ENCODE measurements at regions not wholly inside any gene's neighbourhood (a gene's known extent, or its start where the extent isn't known, plus 50 kb on each side); places are given as distances from the start of the nearest gene placed in this dataset.

GRCh38 chr6:14372734-14373489, 255.3 kb downstream of the CD83 start:
- no peak for TF ChIP-seq CTCF (IDR thresholded peaks at IDR 0.05; ENCODE audit: low read depth, low read length)
- H3K4me3 ChIP-seq (ENCODE audit: low read depth, low read length): no peak overlapping the region
- in situ Hi-C loops (cut with HindIII; ENCODE audit: low sequenced_read_pairs): no loop called here
- no peak for DNase-seq (ENCODE audit: low read depth, low spot score)

- H3K4me3 ChIP-seq (ENCODE audit: low read depth, low read length): no peak overlapping the region
- no peak for TF ChIP-seq CTCF (IDR thresholded peaks at IDR 0.05; ENCODE audit: low read depth, low read length)
- in situ Hi-C loops (cut with HindIII; ENCODE audit: low sequenced_read_pairs): no loop called here
- no peak for DNase-seq (ENCODE audit: low read depth, low spot score)
Measured at GRCh38 chr6:14373648-14374437, 256.3 kb downstream of the CD83 start.

GRCh38 chr6:14375930-14376329, 258.4 kb downstream of the CD83 start:
- no peak for DNase-seq (ENCODE audit: low read depth, low spot score)
- no peak overlapping the region for H3K4me3 ChIP-seq (ENCODE audit: low read depth, low read length)
- no peak for TF ChIP-seq CTCF (IDR thresholded peaks at IDR 0.05; ENCODE audit: low read depth, low read length)
- in situ Hi-C loops (cut with HindIII; ENCODE audit: low sequenced_read_pairs): no loop called here

- H3K4me3 ChIP-seq (ENCODE audit: low read depth, low read length): no peak overlapping the region
- no peak for TF ChIP-seq CTCF (IDR thresholded peaks at IDR 0.05; ENCODE audit: low read depth, low read length)
- in situ Hi-C loops (cut with HindIII; ENCODE audit: low sequenced_read_pairs): no loop called here
- DNase-seq (ENCODE audit: low read depth, low spot score): no peak
Measured at GRCh38 chr6:14379568-14379967, 262.0 kb downstream of the CD83 start.

GRCh38 chr6:14380086-14380820, 262.7 kb downstream of the CD83 start:
- in situ Hi-C loops (cut with HindIII; ENCODE audit: low sequenced_read_pairs): no loop called here
- TF ChIP-seq CTCF (IDR thresholded peaks at IDR 0.05; ENCODE audit: low read depth, low read length): no peak
- H3K4me3 ChIP-seq (ENCODE audit: low read depth, low read length): no peak overlapping the region
- DNase-seq (ENCODE audit: low read depth, low spot score): no peak

Data from astrocyte of the spinal cord (primary cell).